ENCODE measurements at regions not wholly inside any gene's neighbourhood (a gene's known extent, or its start where the extent isn't known, plus 50 kb on each side); places are given as distances from the start of the nearest gene placed in this dataset.

GRCh38 chr13:89217813-89218212, 1546.6 kb downstream of the SLITRK5 start:
- no peak for TF ChIP-seq CTCF (IDR thresholded peaks at IDR 0.05)
- TF ChIP-seq POLR2A (IDR thresholded peaks at IDR 0.05): no peak

Measured in vagina (tissue), 2 donors.